Neural cell (in vitro differentiated cells): ENCODE measurements at regions not wholly inside any gene's neighbourhood (a gene's known extent, or its start where the extent isn't known, plus 50 kb on each side); places are given as distances from the start of the nearest gene placed in this dataset.

Experiments used
- H2AFZ ChIP-seq: fragments of 200-600, 300-800 bp; sonication (generic), shearing (Covaris generic); 2 replicates; pipeline ENCODE4 v1.6.0; 2014; ENCODE audit warnings: low read depth, mild to moderate bottlenecking, antibody characterized with exemption, low read length, moderate library complexity
- H3F3A ChIP-seq: fragments of 200-600 bp; shearing (Covaris generic); 2 replicates; pipeline ENCODE4 v1.6.1; 2016; ENCODE audit warnings: mild to moderate bottlenecking, moderate library complexity, mixed read lengths, antibody characterized with exemption, low read length; ENCODE audit not compliant: insufficient read depth, poor library complexity, severe bottlenecking
- H3K27ac ChIP-seq: fragments of 200-600, 300-800 bp; sonication (generic), shearing (Covaris generic); 2 replicates; pipeline ENCODE4 v1.5.1; 2014; ENCODE audit warnings: mild to moderate bottlenecking, low read length, moderate library complexity
- H3K27me3 ChIP-seq: fragments of 300-800, 200-600 bp; sonication (generic), shearing (Covaris generic); 2 replicates; pipeline ENCODE4 v1.6.0; 2014; ENCODE audit warnings: mild to moderate bottlenecking, low read depth, low read length, moderate library complexity; ENCODE audit not compliant: insufficient read depth
- H3K36me3 ChIP-seq: fragments of 300-800, 200-600 bp; sonication (generic), shearing (Covaris generic); 2 replicates; pipeline ENCODE4 v1.5.1; 2014; ENCODE audit warnings: mild to moderate bottlenecking, antibody characterized with exemption, low read length, moderate library complexity; ENCODE audit not compliant: insufficient read depth
- H3K4me2 ChIP-seq: fragments of 300-800, 200-600 bp; sonication (generic), shearing (Covaris generic); 2 replicates; pipeline ENCODE4 v1.6.0; 2014; ENCODE audit warnings: mild to moderate bottlenecking, low read length
- H3K4me3 ChIP-seq: fragments of 300-800, 200-600 bp; sonication (generic), shearing (Covaris generic); 2 replicates; pipeline ENCODE4 v1.5.1; 2014; ENCODE audit warnings: mild to moderate bottlenecking, low read length, moderate library complexity
- H3K79me2 ChIP-seq: fragments of 200-600 bp; shearing (Covaris generic); replicated peaks from 2 replicates; pipeline ENCODE4 v1.6.0; 2014; ENCODE audit warnings: mild to moderate bottlenecking, low read length, moderate library complexity; ENCODE audit not compliant: insufficient read depth
- H3K9ac ChIP-seq: fragments of 300-800, 200-600 bp; sonication (generic), shearing (Covaris generic); 2 replicates; pipeline ENCODE4 v1.6.1; 2016; ENCODE audit warnings: mild to moderate bottlenecking, low read length, mixed read lengths
- H3K9me2 ChIP-seq: fragments of 200-600 bp; shearing (Covaris generic); 2 replicates; pipeline ENCODE4 v1.6.1; 2016; ENCODE audit warnings: mild to moderate bottlenecking, low read length, mixed read lengths; ENCODE audit not compliant: insufficient read depth
- H3K9me3 ChIP-seq: fragments of 200-600, 300-800 bp; sonication (generic), shearing (Covaris generic); 2 replicates; pipeline ENCODE4 v1.6.1; 2016; ENCODE audit warnings: mild to moderate bottlenecking, mixed run types, low read length, moderate library complexity, mixed read lengths
- H4K20me1 ChIP-seq: fragments of 200-600 bp; shearing (Covaris generic); 2 replicates; pipeline ENCODE4 v1.6.1; 2016; ENCODE audit warnings: mild to moderate bottlenecking, mixed run types; ENCODE audit not compliant: insufficient read depth
- CTCF ChIP-seq: fragments of 450-650 bp; IDR thresholded peaks from 2 replicates; pipeline ENCODE4 v1.5.1; 2014; ENCODE audit warnings: antibody characterized with exemption, mild to moderate bottlenecking, moderate library complexity; ENCODE audit not compliant: poor library complexity, severe bottlenecking
- EP300 ChIP-seq: fragments of 450-650 bp; conservative IDR thresholded peaks from 2 replicates; pipeline ENCODE4 v1.6.1; 2014; ENCODE audit warnings: antibody characterized with exemption, mild to moderate bottlenecking, moderate library complexity; ENCODE audit not compliant: poor library complexity, severe bottlenecking
- EZH2 ChIP-seq: fragments of 200-600, 300-800 bp; shearing (Covaris generic), sonication (generic); IDR thresholded peaks from 2 replicates; pipeline ENCODE4 v1.6.1; 2014; ENCODE audit warnings: antibody characterized with exemption, low read length, borderline replicate concordance, mild to moderate bottlenecking; ENCODE audit not compliant: insufficient read depth, poor library complexity, severe bottlenecking
- MXI1 ChIP-seq: fragments of 450-650 bp; conservative IDR thresholded peaks from 2 replicates; pipeline ENCODE4 v1.6.1; 2014; ENCODE audit warnings: antibody characterized with exemption, mild to moderate bottlenecking; ENCODE audit not compliant: poor library complexity, severe bottlenecking
- POLR2AphosphoS5 ChIP-seq: IDR thresholded peaks from 2 replicates; pipeline ENCODE4 v1.6.1; 2012
- RAD21 ChIP-seq: fragments of 450-650 bp; conservative IDR thresholded peaks from 2 replicates; pipeline ENCODE4 v1.6.1; 2014; ENCODE audit warnings: antibody characterized with exemption, mild to moderate bottlenecking, moderate library complexity
- REST ChIP-seq: IDR thresholded peaks from 2 replicates; pipeline ENCODE4 v1.6.1; 2012; ENCODE audit warnings: borderline replicate concordance
- SMC3 ChIP-seq: fragments of 450-650 bp; conservative IDR thresholded peaks from 2 replicates; pipeline ENCODE4 v1.6.1; 2014; ENCODE audit warnings: antibody characterized with exemption, mild to moderate bottlenecking, moderate library complexity; ENCODE audit not compliant: poor library complexity
- TAF1 ChIP-seq: IDR thresholded peaks from 2 replicates; pipeline ENCODE4 v1.6.1; 2012; ENCODE audit warnings: low read depth

DNA sequence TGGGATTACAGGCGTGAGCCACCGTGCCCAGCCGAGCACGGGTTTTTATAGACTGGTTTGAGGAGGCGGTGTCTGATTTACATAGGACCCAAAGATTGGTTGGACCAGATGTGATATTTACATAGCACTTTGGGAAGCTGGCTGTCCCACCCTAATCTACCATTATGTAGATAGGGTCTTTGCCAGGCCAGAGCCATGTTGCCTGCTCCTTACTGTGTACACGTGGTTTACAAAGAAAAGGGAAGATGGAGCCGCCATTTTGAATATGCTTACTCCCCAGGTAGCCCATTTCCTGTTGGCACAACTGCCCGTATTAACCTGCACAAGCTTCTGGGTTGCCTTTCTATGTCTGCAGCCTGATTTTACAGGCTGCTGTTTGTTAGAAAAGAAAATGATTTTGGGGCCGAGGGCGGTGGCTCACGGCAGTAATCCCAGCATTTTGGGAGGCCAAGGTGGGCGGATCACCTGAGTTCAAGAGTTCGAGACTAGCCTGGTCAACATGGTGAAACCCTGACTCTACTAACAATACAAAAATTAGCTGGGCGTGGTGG lies 89.9 kb upstream of the EEF2KMT start:
- Histone ChIP-seq H3K9me3 (no peaks in the 10 kb centered on the region), H3K79me2 (no peaks in the 10 kb centered on the region), H3K9ac (no peak overlapping the region), H3K4me2 (no peak overlapping the region), H3K27me3 (no peaks in the 10 kb centered on the region), H3K4me3 (no peak overlapping the region), H3K36me3 (no peaks in the 10 kb centered on the region), H4K20me1 (no peaks in the 10 kb centered on the region), H3F3A (no peaks in the 10 kb centered on the region), H3K9me2 (no peaks in the 10 kb centered on the region), H2AFZ (no peak overlapping the region), H3K27ac (no peak overlapping the region)
- TF ChIP-seq SMC3 = no peak
- no peak for TF ChIP-seq RAD21
- TF ChIP-seq CTCF = no peak
- TF ChIP-seq REST = no peak
- no peak for TF ChIP-seq MXI1
- TF ChIP-seq TAF1 = no peak
- no peak for TF ChIP-seq POLR2AphosphoS5
- TF ChIP-seq EZH2 = no peak
- TF ChIP-seq EP300 = no peak

DNA sequence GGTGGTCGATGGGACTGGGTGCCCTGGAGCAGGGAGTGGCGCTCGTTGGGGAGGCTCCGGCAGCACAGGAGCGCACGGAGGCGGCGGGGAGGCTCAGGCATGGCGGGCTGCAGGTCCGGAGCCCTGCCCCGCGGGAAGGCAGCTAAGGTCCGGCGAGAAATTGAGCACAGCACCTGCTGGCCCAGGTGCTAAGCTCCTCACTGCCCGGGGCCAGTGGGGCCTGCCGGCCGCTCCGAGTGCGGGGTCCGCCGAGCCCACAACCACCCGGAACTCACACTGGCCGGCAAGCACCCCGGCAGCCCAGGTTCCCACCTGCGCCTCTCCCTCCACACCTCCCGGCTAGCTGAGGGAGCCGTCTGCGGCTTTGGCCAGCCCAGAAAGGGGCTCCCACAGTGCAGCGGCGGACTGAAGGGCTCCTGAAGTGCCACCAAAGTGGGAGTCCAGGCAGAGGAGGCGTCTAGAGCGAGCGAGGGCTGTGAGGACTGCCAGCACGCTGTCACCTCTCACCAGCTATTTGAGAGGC lies 88.8 kb upstream of the EEF2KMT start:
- TF ChIP-seq REST = no peak
- TF ChIP-seq EZH2 = no peak
- TF ChIP-seq SMC3 = no peak
- TF ChIP-seq TAF1 = no peak
- TF ChIP-seq RAD21 = no peak
- no peak for TF ChIP-seq POLR2AphosphoS5
- no peak for TF ChIP-seq MXI1
- no peak overlapping the region for H2AFZ ChIP-seq

More for the DNA sequence above, 88.8 kb upstream of the EEF2KMT start:
- H3K4me3 ChIP-seq = no peak overlapping the region
- no peaks in the 10 kb centered on the region for H3K36me3 ChIP-seq
- no peaks in the 10 kb centered on the region for H3K79me2 ChIP-seq
- no peaks in the 10 kb centered on the region for H3F3A ChIP-seq
- no peak overlapping the region for H3K9ac ChIP-seq
- H3K4me2 ChIP-seq = no peak overlapping the region
- no peaks in the 10 kb centered on the region for H3K27me3 ChIP-seq
- no peak overlapping the region for H3K27ac ChIP-seq
- H3K9me3 ChIP-seq = no peaks in the 10 kb centered on the region
- H4K20me1 ChIP-seq = no peaks in the 10 kb centered on the region
- H3K9me2 ChIP-seq = no peaks in the 10 kb centered on the region
